ENCODE measurements at regions not wholly inside any gene's neighbourhood (a gene's known extent, or its start where the extent isn't known, plus 50 kb on each side); places are given as distances from the start of the nearest gene placed in this dataset.

DNA sequence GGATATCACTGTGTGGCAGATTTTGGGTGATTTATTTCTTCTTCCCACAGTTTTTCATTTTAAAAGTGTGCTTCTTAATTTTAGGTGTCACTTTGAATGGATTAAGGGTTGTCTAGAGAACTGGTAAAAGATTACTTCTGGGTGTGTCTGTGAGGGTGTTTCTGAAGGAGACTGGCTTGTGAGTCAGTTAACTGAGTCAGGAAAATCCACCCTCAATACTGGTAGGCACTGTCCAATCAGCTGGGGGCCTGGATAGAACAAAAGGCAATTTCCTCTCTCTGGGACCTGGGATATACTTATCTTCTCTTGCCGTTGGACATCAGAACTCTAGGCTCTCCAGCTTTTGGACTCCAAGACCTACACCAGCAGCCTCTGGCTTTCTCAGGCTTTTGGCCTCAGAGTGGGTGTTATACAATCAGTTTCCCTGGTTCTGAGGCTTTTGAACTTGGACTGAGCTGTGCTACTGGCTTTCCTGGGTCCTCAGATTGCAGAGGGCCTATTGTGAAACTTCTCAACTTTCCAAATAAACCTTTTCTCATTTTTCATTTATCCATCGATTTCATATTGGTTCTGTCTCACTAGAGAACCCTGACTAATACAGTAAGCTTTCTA is 413.1 kb downstream of the GBA3 start:
- Histone ChIP-seq H3K4me2 (no peak overlapping the region), H3K79me2 (ENCODE audit: insufficient read depth, low read depth) (no peaks in the 10 kb centered on the region), H3K4me1 (ENCODE audit: low read depth, poor library complexity, severe bottlenecking) (no peaks in the 10 kb centered on the region), H3K4me3 (IDR thresholded peaks at IDR 0.05; ENCODE audit: insufficient read depth, low read depth, low read length) (no peak overlapping the region), H3K27me3 (ENCODE audit: insufficient read depth, low read depth) (no peaks in the 10 kb centered on the region), H3K36me3 (ENCODE audit: insufficient read depth) (no peaks in the 10 kb centered on the region), H2AFZ (ENCODE audit: low read depth) (no peak overlapping the region), H3K9ac (no peak overlapping the region), H4K20me1 (ENCODE audit: insufficient read depth) (no peaks in the 10 kb centered on the region), H3K27ac (no peak overlapping the region)
- TF ChIP-seq, protein P1, sequence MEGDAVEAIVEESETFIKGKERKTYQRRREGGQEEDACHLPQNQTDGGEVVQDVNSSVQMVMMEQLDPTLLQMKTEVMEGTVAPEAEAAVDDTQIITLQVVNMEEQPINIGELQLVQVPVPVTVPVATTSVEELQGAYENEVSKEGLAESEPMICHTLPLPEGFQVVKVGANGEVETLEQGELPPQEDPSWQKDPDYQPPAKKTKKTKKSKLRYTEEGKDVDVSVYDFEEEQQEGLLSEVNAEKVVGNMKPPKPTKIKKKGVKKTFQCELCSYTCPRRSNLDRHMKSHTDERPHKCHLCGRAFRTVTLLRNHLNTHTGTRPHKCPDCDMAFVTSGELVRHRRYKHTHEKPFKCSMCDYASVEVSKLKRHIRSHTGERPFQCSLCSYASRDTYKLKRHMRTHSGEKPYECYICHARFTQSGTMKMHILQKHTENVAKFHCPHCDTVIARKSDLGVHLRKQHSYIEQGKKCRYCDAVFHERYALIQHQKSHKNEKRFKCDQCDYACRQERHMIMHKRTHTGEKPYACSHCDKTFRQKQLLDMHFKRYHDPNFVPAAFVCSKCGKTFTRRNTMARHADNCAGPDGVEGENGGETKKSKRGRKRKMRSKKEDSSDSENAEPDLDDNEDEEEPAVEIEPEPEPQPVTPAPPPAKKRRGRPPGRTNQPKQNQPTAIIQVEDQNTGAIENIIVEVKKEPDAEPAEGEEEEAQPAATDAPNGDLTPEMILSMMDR (conservative IDR thresholded peaks at IDR 0.05; ENCODE audit: low read depth, low read length), result no peak

DNA sequence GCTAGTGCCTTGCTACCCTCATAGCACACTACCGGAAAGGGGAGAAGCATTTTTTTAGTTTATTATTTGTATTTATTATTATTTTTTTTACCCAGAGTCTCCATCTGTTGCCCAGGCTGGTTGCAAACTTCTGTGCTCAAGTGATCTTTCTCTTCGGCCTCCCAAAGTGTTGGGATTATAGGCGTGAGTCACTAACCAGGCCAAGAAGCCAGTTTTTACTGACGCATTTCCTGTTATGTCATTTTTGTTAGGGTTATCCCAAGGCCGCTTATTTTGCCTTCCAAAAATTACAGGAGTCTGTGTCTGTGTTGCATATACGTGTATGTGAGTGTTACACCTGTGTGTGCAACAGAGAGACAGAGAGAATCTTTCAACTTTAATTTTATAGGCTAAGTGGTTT is 404.5 kb downstream of the GBA3 start:
- Histone ChIP-seq H3K9ac (no peak overlapping the region), H3K4me1 (ENCODE audit: low read depth, poor library complexity, severe bottlenecking) (no peaks in the 10 kb centered on the region), H3K27me3 (ENCODE audit: insufficient read depth, low read depth) (no peaks in the 10 kb centered on the region), H3K4me3 (IDR thresholded peaks at IDR 0.05; ENCODE audit: insufficient read depth, low read depth, low read length) (no peak overlapping the region), H3K79me2 (ENCODE audit: insufficient read depth, low read depth) (no peaks in the 10 kb centered on the region), H4K20me1 (ENCODE audit: insufficient read depth) (no peaks in the 10 kb centered on the region), H3K27ac (no peak overlapping the region), H3K4me2 (no peak overlapping the region), H3K36me3 (ENCODE audit: insufficient read depth) (no peaks in the 10 kb centered on the region), H2AFZ (ENCODE audit: low read depth) (no peak overlapping the region)
- TF ChIP-seq, protein P1 (conservative IDR thresholded peaks at IDR 0.05; ENCODE audit: low read depth, low read length), result no peak

DNA sequence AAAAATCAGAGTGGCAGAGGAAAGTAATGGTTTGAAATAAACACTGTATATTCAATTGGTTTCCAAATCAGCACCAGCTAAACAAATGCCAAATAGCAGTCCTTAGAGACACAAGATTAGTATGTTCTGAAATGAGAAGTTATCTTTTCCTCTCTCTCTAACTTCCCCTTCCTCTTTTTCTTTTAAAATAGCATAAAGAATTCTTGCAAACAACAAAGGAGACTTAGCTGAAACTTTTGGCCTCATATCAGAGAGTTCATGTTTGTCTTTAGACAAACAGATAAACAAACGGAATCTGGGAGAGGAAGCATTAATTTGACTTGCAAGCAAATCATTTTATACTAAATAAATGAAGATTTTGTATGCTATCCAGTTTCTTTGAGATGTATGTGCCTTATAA is 399.0 kb downstream of the GBA3 start:
- no peak overlapping the region for H3K4me2 ChIP-seq
- H3K27ac ChIP-seq, result no peak overlapping the region
- H3K4me1 ChIP-seq (ENCODE audit: low read depth, poor library complexity, severe bottlenecking), result no peaks in the 10 kb centered on the region
- H3K36me3 ChIP-seq (ENCODE audit: insufficient read depth), result no peaks in the 10 kb centered on the region
- no peaks in the 10 kb centered on the region for H3K79me2 ChIP-seq (ENCODE audit: insufficient read depth, low read depth)
- no peak overlapping the region for H2AFZ ChIP-seq (ENCODE audit: low read depth)
- H3K4me3 ChIP-seq (IDR thresholded peaks at IDR 0.05; ENCODE audit: insufficient read depth, low read depth, low read length), result no peak overlapping the region
- no peaks in the 10 kb centered on the region for H3K27me3 ChIP-seq (ENCODE audit: insufficient read depth, low read depth)
- TF ChIP-seq, protein P1 (conservative IDR thresholded peaks at IDR 0.05; ENCODE audit: low read depth, low read length), result no peak
- no peak overlapping the region for H3K9ac ChIP-seq
- no peaks in the 10 kb centered on the region for H4K20me1 ChIP-seq (ENCODE audit: insufficient read depth)

DNA sequence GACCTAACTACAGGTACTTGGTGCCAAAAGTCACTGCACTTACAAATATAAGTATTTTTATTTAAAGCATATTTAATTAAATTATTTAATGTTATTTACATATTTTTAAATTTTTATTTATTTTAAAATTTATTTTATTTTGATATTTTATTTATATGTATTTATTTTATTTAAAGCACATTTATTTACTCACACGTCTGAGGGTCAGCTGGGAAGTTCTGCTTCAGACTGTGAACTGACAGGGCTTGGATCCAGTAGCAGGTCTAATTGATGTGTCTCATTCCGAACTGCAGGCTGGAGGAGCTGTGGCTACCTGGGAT is 392.5 kb downstream of the GBA3 start:
- Histone ChIP-seq H3K27me3 (ENCODE audit: insufficient read depth, low read depth) (no peaks in the 10 kb centered on the region), H3K4me2 (no peak overlapping the region), H3K79me2 (ENCODE audit: insufficient read depth, low read depth) (no peaks in the 10 kb centered on the region), H2AFZ (ENCODE audit: low read depth) (no peak overlapping the region), H4K20me1 (ENCODE audit: insufficient read depth) (no peaks in the 10 kb centered on the region), H3K4me1 (ENCODE audit: low read depth, poor library complexity, severe bottlenecking) (no peaks in the 10 kb centered on the region), H3K9ac (no peak overlapping the region), H3K36me3 (ENCODE audit: insufficient read depth) (no peaks in the 10 kb centered on the region), H3K27ac (no peak overlapping the region), H3K4me3 (IDR thresholded peaks at IDR 0.05; ENCODE audit: insufficient read depth, low read depth, low read length) (no peak overlapping the region)
- TF ChIP-seq, protein P1 (conservative IDR thresholded peaks at IDR 0.05; ENCODE audit: low read depth, low read length), result no peak
